NCI-H1694 (cell line): ENCODE measurements at regions not wholly inside any gene's neighbourhood (a gene's known extent, or its start where the extent isn't known, plus 50 kb on each side); places are given as distances from the start of the nearest gene placed in this dataset.

Experiments
- DNase-seq: peaks from one replicate; lab custom pipeline; 2025; lab: John Stamatoyannopoulos, UW

DNA sequence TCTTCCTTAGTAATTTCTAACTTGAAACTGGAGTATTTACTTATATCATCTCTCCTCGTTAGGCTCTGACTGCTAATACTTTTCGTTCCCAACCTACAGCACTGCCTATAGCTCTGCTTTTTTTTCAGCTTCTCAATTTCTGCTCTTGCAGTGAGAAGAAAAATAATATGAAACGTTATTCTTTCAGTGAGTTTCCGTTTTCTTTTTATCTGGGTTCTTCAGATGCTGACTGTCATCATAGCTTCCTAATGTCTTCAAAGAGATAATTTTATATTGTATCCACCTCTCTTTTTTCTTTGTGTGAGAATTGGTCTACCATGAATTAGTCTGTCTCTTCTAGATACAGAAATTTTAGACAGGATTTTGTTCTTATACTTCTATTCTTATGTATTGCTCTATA, 454.9 kb downstream of the LMO7 start:
- no peak for DNase-seq

DNA sequence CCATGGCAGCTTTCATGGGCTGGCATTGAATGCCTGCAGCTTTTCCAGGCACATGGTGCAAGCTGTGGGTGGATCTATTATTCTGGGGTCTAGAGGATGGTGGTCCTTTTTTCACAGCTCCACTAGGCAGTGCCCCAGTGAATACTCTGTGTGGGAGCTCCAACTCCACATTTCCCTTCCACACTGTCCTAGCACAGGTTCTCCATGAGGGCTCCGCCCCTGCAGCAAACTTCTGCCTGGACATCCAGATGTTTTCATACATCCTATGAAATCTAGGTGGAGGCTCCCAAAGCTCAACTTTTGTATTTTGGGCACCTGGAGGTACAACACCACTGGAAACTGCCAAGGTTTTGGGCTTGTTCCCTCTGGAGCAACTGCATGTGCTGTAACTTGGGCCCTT, 450.6 kb downstream of the LMO7 start:
- no peak for DNase-seq

DNA sequence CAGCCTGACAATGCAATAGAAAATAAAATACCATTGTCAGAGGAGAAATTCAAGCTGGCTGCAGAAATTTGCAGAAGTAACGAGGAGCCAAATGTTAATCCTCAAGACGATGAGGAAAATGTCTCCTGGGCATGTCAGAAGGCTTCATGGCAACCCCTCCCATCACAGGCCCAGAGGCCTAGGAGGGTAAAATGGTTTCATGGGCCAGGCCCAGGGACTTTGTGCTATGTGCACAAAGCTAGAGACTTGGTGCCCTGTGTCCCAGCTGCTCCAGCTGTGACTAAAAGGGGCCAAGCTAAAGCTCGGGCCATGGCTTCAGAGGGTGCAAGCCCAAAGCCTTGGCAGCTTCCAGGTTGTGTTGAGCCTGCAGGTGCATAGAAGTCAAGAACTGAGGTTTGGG, 431.7 kb downstream of the LMO7 start:
- DNase-seq, result no peak

DNA sequence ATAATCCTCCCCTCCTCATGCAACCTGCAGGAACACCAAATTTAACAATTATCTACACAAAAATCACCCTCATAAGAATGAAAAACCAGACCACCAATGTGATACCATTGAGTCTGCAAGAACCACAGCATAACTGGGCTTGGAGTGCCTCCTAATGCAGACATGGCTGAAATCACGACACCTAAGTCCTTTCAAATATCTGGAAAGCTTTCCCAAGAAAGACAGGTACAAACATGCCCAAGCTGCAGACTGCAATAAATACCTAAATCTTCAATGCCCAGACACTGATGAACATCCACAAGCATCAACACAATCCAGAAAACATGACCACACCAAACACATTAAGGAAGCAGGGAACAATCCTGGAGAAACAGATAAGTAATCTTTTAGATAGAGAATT, 417.1 kb downstream of the LMO7 start:
- DNase-seq, result no peak

DNA sequence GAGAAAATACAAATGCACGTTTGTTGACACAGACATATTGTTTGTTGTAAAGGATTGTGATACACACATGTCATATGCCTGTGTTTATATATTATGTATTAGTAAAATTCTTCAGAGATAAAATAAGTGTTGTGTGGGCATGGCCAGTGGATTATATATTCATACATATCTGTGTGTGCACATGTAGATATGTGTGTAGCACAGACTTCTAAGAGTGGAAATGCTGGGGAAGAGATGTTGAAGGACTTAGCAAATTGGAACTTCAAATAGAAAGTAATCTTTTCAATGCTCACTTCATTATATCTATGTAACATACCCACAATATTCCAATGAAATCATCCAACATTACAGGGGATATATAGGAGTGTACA, 413.2 kb downstream of the LMO7 start:
- DNase-seq, result no peak

DNA sequence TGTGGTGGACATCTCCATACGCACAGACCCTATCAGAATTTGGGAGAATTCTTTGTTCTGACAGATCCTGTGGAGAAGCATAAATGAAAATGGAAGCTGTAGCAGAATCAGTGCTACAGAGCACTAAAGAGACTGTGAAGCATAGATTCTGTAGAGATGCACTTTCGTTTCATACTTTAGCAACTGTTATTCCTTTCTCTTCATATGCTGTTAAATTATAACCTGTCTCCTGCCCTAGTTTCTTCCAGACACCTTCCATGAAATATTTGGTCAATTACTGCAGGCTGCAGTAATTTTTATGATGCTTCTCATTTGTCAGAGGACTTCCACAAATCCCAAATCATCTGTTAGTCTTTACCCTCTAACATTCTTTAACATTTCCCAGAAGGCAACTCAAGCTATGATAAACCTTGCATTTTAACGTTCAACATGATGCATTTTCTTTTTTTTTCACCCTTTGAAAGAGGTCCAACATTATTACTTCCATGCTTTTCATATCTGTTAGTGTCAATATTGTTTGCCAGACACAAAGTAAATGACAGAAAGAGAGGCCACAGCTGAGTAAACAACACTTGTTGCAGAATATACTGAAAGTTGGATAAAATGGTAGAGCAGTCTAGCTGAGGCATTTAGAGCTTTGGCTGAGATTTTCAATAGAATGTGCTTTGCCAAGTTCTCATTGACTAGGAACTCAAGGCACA, 412.7 kb downstream of the LMO7 start:
- no peak for DNase-seq

DNA sequence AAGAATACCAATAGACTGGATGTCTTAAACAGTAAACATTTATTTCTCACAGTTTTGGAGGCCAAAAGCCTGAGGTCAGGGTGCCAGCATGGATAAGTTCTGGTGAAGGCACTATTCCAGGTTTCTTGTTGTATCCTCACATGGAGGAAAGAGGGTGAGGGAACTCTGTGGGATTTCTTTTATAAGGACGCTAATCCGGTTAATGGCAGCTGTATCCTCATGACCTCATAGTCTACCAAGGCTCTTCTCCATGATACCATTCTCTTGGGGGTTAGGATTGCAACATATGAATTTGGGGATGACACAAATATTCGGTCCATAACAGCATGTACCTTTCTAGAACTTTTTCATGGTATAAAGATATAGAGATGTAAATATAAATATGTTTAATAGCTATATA, 412.0 kb downstream of the LMO7 start:
- no peak for DNase-seq

DNA sequence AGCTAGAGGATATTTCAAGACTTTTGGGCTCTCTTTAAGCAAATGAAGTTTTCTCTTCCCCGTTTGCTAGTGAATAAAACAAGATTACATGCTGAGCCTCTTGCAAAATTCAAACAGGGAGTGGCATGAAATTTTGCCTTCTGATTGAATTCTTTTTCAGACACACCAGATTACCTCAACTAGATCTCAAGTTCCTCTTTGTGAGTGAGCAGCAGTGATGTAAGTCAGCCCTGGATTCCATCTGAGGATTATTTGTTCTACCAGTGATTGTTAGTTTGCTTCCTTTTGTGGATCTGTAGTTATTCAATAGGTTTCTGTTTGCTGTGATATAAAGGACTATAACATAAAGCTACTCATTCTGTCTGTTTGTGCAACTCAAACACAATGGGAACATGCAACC, 407.7 kb downstream of the LMO7 start:
- DNase-seq, result no peak

DNA sequence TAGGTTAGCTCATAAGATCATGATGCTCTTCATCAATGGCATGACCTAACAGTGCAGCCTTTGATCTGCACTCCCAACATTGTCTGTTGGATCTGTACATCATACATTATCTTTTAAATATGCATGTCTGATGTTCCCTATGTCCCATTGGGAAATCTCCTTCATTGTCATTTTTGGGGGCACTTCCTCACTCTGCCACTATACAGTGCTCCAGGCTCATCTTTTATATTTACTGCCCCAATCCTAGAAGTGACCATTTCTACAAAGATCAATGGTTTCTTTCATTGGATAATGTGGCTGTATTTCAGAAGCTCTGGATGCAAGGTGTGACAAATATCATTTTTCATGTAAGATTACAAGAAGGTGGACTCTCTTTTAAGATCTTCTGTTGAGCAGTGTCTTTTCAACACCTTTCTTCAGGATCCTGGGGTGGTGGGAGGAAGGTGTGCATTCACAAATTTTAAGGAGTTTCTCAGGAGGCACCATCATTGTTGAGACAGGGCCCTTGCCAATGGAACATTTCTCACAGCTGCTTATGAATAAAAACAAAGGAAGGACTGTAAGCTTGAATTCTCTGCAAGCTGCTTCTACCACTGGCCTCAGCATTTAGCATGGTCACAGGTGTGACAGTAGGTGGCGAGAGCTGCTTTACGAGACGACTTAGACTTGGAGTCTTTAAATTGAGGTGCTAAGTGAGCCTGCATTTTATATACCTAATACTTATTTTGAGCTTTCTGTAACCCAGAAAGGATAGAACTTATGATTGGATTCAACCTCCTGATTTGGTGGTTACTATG, 403.0 kb downstream of the LMO7 start:
- DNase-seq, result no peak

DNA sequence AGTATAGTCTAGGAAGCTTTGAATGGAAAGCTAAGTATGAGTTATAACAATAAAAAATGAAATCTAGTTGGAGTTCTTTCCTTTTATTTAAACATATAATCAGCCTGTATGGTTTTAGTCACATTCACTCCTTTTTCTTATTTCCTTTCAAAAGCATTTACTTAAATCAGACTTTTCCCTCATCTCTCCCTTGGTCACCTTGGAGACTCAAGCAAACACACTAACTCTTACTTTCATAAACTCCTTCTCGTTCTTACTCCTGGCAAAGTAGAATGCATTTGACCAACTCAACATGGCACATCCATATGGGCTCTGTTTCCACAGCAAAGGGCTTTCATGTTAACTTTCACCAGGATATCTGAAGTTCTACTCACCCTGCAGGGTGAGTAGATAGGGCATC, 400.0 kb downstream of the LMO7 start:
- DNase-seq, result no peak

DNA sequence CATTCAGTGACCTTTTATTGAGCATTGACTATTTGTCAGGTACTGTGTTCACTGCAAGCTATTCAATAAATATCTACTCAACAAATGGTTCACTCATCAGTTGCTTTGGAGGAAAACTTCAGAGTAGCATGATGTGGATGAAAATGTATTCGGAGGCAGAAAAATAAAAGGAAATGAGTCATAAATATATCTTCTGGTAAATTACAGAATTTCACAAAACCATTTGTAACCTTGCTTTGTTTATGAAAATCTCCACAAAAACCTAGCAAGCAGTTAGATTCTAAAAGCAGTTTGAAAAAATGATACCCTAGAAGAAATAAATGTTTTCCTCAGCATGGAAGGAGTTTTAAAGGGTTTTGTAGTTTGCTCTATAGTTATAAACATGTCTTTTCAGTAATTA, 399.6 kb downstream of the LMO7 start:
- DNase-seq, result no peak

DNA sequence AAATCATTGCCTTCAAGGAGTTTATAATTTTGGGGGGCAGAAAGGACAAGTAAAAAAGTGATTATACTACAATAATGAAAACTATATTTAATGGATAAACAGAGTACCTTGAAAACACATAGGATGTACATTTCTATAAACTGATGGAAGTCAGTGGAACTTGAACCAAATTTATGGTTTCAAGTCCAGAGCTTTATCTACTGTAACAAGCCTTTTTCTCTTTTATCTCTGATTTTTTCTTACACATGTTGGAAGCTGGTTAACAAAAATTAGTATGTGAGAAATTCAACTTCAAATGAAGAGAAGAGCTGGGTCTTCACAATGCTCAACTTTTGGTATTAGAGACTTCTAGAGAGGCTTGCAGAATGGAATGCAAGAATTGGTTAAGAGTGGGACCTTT, 393.6 kb downstream of the LMO7 start:
- no peak for DNase-seq

DNA sequence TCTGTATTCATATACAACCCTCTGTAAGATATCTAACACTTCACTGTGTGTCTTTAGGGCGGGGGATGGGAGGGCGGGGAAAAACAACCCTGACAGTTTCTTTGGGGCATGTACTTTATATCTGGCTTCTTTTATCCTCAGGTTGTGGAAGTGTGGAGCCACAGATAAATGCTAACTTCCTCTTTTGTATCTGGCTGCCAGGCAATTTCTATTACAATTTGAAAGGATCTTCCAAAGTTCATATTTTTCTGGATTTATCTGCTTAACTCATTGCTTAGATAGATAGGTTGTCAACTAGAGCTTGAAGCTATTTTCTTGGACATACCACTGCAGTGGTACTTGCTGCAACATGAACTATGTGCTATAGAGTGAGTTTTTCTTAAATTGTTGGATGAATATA, 393.0 kb downstream of the LMO7 start:
- no peak for DNase-seq

DNA sequence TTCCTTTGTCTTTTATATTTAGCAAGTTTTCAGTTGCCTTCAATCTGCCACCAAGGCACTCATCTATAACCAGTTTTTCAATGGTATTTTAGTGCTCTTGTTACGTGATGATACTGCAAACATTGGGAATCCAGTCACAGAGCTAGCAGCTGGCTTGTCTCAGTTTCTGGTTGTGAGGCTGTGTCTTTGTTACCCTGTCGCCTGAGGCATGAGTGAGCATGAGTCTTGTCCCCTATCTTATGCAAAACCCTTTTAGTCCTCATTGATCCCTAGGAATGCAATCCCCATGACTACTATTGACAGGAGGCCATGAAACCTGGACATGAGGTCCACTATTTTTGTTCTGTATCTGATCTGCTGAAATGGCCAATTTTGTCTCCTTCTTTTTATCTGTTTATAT, 391.0 kb downstream of the LMO7 start:
- DNase-seq, result no peak

DNA sequence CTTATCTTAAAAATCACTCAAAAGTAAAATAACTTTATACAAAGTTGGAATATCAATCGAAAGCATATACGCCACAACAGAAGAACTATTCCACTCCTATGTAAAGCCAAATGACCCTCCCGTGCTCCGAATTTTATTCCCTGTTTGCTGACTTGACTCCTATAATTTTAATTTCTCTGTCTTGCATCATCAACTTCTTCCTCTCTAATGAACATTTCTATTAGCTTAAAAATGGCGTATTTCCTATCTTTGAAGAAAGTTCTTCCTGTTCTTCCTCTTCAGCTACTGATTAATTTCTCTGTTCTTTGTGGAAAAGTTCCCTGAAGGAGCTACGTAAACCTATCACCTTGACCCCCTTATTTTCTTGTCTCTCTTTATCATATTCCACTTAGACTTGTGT, 389.3 kb downstream of the LMO7 start:
- no peak for DNase-seq

DNA sequence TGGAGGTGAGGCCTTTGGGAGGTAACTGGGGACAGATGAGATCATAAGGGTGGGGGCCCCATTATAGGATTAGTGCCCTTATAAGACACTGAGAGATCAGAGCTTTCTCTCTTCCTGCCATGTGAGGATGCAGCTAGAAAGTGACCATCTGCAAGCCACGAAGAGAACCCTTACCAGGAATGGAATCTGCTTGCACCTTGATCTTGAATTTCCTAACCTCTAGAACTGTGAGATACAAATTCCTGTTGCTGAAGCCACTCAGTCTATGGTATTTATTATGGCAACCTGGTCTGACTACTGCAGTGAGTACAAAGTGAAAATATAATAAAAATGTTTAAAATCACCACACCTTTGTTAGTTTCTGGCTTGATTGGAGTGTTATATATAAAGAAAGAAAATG, 388.0 kb downstream of the LMO7 start:
- no peak for DNase-seq

DNA sequence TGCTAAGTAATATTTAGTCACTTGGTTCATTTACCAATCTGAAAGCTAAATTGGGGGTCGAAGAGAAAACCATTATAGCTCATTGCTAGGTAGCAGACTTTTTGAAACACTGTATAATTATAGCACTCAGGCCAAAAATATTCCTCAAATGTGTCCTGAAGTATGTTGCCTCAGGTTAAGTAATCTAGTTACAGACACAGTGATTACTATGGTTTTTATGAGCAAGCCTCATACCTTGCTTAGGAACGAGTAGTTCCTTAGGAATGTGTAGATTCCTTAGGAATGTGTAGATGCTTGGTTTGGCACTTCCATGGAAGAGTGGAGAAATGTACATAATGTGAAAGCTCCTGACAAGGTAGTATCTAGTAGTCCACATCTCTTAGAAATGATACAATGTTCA, 387.5 kb downstream of the LMO7 start:
- no peak for DNase-seq

DNA sequence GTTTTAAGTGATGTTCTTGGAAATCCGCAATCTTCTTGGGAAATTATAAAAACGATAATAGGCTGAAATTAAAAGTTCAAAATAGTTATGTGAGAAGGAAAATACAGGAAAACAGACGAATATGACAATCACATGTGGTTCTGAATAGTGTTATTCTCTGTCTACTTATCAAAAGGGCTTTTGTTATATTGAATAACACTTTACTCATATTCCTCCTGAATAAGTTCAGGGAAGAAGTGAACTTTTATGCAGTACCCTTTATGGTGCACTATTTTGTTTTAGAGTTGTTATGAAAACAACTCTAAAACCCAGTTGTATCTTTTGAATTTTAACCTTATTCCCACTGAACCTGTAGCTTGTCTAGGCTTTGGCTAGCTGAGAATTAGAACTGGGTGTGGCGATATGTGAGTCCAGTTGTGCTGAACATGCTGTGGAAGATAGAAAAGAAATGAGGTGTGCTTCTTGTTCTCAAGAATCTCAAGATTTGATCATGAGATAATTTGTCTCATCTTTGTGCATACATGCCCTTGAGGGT, 384.4 kb downstream of the LMO7 start:
- no peak for DNase-seq

DNA sequence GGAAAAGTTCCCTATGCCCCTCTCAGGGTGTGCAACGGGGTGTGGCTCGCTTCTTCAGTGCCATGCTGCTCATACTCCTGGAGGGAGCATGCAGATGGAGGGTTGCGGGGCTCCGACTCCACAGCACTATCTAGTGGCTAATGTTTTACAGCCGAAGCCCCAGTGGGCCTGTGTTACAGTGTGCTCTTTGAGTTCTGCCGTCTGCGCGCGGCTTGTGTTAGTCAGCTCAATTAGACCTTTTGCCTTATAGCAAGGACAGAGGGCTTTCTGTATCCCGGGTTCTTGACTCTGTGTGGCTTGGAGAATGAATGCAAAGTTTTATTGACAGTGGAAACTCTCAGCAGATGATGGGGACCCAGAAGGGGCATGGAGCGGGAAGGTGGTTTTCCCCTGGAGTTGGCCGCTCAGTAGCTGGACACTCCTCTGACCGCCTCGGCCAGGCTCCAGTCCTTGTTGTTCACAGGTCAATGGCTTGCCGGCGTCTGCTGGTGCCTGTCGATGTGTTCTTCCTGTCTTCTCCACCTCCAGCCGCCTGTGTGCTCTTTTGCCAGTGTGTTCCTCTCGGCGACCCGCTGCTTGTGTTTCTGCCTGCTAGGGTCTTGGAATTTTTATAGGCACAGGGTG, 383.4 kb downstream of the LMO7 start:
- no peak for DNase-seq

DNA sequence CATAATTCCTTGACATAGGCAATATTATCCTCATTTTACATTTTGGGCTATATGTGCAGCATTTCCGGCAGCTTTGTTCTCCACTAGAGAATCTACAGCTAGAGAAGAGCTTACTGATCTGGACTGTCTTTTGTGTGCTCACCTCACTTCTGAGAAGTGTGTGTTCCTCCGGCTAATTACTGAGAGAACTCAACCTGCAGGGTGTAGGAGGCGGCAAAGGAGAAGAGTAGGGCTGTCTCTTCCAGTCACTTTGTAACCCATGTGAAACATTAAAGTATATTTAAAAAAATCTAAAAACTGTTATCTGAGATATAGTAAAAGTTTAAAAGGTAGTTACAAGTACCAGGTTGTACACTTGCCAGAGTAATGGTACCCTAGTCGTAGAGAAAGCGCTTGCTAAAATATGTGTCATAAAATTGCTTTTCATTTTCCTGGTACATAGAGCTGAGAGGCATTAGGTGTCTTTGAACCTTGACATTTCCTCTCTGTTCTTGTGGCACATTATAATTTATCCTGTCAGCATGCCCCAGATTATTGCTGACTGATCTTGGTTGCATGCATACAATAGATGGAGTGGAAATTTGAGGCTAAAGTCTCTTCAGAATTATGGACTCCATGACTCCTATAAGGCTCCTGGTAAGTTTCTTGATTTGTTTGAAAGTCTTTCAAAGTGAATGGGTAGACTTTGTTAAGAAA, 381.9 kb downstream of the LMO7 start:
- DNase-seq, result no peak

DNA sequence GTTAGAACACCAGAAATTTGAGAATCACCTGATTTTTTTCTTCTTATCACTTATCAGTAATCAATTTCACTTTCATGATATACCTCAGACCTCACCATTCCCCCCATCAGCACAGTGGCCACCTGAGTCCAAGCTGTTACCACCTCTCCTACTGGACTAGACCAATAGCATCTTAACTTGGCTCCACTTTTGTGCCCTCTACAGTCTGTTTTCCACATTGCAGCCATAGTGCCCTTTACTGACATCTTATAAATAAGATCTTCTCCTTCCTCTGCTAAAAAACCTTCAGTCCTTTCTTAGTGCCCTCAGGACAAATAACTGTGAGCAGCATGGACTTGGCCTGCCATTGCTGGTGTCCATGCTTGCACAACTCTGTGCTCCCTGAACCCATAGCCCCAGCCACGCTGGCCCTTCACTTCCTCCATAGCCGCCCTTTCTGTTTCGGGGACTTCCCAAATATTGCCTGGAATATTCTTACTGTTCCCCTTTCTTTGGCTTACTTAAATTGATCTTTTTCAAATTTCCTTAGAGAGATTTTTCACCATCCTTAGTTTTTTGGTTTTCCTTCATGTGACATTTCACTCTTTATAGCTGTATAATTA, 380.8 kb downstream of the LMO7 start:
- peak; percentile 20 for DNase-seq
